Heart left ventricle (tissue), 16 donors: ENCODE measurements at regions not wholly inside any gene's neighbourhood (a gene's known extent, or its start where the extent isn't known, plus 50 kb on each side); places are given as distances from the start of the nearest gene placed in this dataset.

Experiments used
- ATAC-seq, 4 donors: fragments of 200-7000 bp; cut with Tn5 transposase; one replicate each; pipeline ENCODE4 v1.9.1; 2020 to 2022; ENCODE audit warnings: moderate library complexity in 4 of 4, mild to moderate bottlenecking in 3 of 4, moderate number of reproducible peaks in 1 of 4
- DNase-seq, 5 donors: peaks; one replicate each; pipeline ENCODE4 v3.0.0-alpha.2; 2020
- H3K27ac ChIP-seq, 12 donors: fragments of 200-600 bp; sonication (generic) in 4 of 12; one replicate each; pipeline versions ENCODE4 v1.5.0 to v1.8.0; 2016 to 2022; ENCODE audit warnings: mild to moderate bottlenecking in 2 of 12
- H3K27me3 ChIP-seq, 9 donors: fragments of 200-600 bp; sonication (generic) in 2 of 9; one replicate each; pipeline versions ENCODE4 v1.5.1 to v1.8.0; 2016 to 2022; ENCODE audit warnings: mild to moderate bottlenecking in 3 of 9
- H3K36me3 ChIP-seq, 9 donors: fragments of 200-600 bp; sonication (generic) in 2 of 9; one replicate each; pipeline versions ENCODE4 v1.5.0 to v1.8.0; 2018 to 2022; ENCODE audit warnings: mild to moderate bottlenecking in 2 of 9
- H3K4me1 ChIP-seq, 12 donors: fragments of 200-600 bp; sonication (generic) in 4 of 12; one replicate each; pipeline versions ENCODE4 v1.5.0 to v1.8.0; 2016 to 2022; ENCODE audit warnings: mild to moderate bottlenecking in 3 of 12
- H3K4me3 ChIP-seq, 12 donors: fragments of 200-600 bp; sonication (generic) in 4 of 12; one replicate each; pipeline versions ENCODE4 v1.5.0 to v1.8.0; 2017 to 2022; ENCODE audit warnings: mild to moderate bottlenecking in 9 of 12, moderate library complexity in 4 of 12
- H3K9me3 ChIP-seq, 12 donors: fragments of 200-600 bp; sonication (generic) in 4 of 12; one replicate each; pipeline versions ENCODE4 v1.5.0 to v1.8.0; 2016 to 2022; ENCODE audit warnings: mild to moderate bottlenecking in 1 of 12
- POLR2A ChIP-seq, 2 donors: fragments of 450-650 bp; IDR thresholded peaks; one replicate each; pipeline ENCODE4 v1.6.1; 2017; ENCODE audit warnings: antibody characterized with exemption in 2 of 2, mild to moderate bottlenecking in 2 of 2, moderate library complexity in 2 of 2
- WGBS, 4 donors: extraction: QIAGEN DNeasy Blood & Tissue Kit in 2 of 4; methylation state at CpG; one replicate each; pipeline versions ENCODE4 v1.1.5 to v1.1.7; 2013 to 2018; 5-methylcytosine and 5-hydroxymethylcytosine counted together
- intact Hi-C, 10 donors: fragments of 100-400 bp; cut with DNase I; formaldehyde crosslinking; loops; one replicate each; pipeline versions ENCODE4 v1.11.1 to v1.14.2; 2022
- TF ChIP-seq, protein P1 (sequence below), 12 donors: fragments of 200-600 bp; sonication (generic) in 4 of 12; IDR thresholded peaks; one replicate each; pipeline versions ENCODE4 v1.5.0 to v1.8.0; 2018 to 2022; ENCODE audit warnings: antibody characterized with exemption in 12 of 12, mild to moderate bottlenecking in 5 of 12
- donor health status: ischemic (EF 13 %, LVEDD 7.1; RV severe dilation, severe dysfunction).
- donor health status: healthy with polysubstance abuse.
- donor health status: DM: no; HTN: yes; CAD: no.
- donor health status: DM: no; HTN: no; CAD: no.
- donor health status: ischemic (EF 25% LVEDD 6.9; RV normal size, moderate dysfunction).
- donor health status: ischemic (EF 25% LVEDD 5.7; RV mildly dilated, moderate dysfunction).
- donor health status: healthy.
- donor health status: DM: yes; HTN: yes; CAD: no.
- donor health status: ischemic (EF 35%, LVEDD 5.7; RV mildly dilated, moderate dysfunction).
- donor health status: nonischemic (EF 11% LVEDD 7.7; RV severe dilation, severe dysfunction).
- donor health status: DM: yes; HTN: yes; CAD: no.
- donor health status: PGD.
- donor health status: ischemic (EF 29% LVEDD 5.4; RV normal size, mild dysfunction).
- donor health status: nonischemic (EF 23%, LVEDD 6.1; RV moderate dilation, normal function).

DNA sequence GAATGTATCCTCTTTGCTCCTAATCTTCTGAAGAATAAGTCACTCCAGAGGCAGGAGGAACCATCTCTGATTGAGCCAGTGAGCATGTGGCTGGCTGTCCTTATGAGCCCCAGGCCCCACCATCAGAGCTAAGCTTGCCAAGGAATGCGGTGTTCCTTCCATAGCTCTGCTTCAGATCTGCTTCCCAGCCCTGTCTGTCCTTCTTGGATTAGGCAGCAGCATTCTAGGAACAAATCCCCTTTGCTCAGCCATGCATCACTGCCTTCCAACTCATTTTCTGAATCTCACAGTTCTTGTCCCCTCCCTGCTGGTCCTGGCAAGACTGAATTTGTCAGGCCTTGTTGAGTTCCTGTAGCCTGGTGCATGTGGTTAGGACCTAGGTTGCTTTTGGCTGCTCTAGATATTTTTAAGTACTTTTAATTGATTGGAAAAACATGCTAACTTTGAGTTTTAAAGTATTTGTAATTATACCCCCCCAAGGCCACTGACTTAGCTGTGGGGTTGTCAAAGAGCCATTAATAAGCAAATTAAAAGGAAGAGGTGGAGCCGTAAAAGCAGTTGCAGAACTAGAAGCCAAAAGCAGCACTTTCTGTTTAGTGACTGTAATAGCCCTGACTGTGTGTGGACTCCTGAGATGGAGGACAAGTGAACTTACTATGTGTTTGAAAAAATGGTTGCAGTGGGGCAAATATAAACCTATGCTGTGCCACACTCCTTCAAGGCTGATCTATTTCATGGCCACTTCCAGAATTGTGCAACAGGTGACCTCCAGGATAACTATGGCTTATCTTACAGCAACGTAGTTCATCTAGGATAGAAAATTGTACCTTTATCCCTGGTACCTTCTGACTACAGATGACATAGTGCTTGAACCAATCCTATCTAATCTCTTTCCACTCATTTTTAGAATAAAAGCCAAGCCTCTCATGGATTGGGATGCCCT lies 61.3 kb upstream of the BACH1 start:
- no peaks in the 10 kb centered on the region for H3K27me3 ChIP-seq
- no peaks in the 10 kb centered on the region for H3K36me3 ChIP-seq
- peaks cover 0 to 64% (median 8%) of the 10 kb centered on the region in 12 donors for H3K4me1 ChIP-seq
- H3K4me3 ChIP-seq, result no peak overlapping the region
- H3K27ac ChIP-seq, result peak overlapping the region in 5 of 12 donors; percentile 19 to 83 (median 36)
- intact Hi-C loops, result no loop called here
- TF ChIP-seq, protein P1, sequence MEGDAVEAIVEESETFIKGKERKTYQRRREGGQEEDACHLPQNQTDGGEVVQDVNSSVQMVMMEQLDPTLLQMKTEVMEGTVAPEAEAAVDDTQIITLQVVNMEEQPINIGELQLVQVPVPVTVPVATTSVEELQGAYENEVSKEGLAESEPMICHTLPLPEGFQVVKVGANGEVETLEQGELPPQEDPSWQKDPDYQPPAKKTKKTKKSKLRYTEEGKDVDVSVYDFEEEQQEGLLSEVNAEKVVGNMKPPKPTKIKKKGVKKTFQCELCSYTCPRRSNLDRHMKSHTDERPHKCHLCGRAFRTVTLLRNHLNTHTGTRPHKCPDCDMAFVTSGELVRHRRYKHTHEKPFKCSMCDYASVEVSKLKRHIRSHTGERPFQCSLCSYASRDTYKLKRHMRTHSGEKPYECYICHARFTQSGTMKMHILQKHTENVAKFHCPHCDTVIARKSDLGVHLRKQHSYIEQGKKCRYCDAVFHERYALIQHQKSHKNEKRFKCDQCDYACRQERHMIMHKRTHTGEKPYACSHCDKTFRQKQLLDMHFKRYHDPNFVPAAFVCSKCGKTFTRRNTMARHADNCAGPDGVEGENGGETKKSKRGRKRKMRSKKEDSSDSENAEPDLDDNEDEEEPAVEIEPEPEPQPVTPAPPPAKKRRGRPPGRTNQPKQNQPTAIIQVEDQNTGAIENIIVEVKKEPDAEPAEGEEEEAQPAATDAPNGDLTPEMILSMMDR (IDR thresholded peaks at IDR 0.05), result no peak
- no peak for TF ChIP-seq POLR2A (IDR thresholded peaks at IDR 0.05)
- 69 to 77% (median 72%) methylated on average over 3 of the region's 3 CpGs for WGBS, 4 donors
- ATAC-seq (peak; percentile 41 to 85 (median 67)), DNase-seq (no peak)
- H3K9me3 ChIP-seq, result no peaks in the 10 kb centered on the region

DNA sequence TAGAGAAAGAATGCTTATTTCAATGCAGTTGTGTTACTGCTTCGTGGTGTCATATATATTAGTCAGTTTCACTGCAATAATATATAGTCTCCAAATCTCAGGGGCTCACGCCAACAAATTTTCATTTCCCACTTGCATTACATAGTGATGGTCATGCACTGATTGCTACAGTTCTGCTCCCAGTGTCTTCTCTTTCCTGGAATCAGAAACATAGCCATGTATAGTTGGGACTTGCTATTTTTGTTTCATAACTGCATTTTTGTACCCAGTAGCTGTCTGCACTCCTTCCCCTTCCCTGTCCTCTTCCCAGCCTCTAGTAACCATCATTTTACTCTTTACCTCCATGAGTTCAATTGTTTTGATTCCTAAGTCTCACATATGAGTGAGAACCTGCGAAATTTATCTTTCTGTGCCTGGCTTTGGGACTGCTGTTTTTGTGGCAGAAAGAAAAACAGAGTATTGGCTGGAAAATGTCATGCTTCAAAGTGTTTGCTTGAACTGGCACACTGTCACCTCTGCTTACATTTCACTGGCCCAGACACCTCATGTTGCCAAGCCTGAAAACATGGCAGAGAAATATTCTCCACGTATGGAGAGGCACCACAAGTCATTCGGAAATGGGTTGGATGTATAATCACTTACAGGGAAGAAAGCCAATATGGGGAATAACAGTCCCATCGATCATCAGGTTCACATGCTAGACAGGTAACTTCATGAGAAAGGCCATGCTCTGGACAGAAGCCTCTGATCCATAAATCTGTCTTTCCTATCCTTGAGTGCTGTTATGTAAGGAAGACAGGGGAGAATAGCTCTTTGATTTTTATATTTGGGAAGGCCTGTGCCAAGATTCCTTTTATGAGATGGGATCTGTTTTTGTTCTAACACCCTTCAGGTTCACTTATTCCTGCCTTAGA lies 60.4 kb upstream of the BACH1 start:
- H3K36me3 ChIP-seq, result no peaks in the 10 kb centered on the region
- H3K4me1 ChIP-seq, result peaks cover 0 to 61% (median 8%) of the 10 kb centered on the region in 12 donors
- peak in 3 of 4 donors; percentile 29 to 39 (median 36) for ATAC-seq
- no peak for TF ChIP-seq POLR2A (IDR thresholded peaks at IDR 0.05)
- TF ChIP-seq, protein P1 (IDR thresholded peaks at IDR 0.05), result no peak
- H3K4me3 ChIP-seq, result no peak overlapping the region
- WGBS, 4 donors, result 83 to 87% (median 85%) methylated on average over 6 of the region's 6 CpGs
- no peaks in the 10 kb centered on the region for H3K27me3 ChIP-seq
- peak overlapping the region in 4 of 12 donors; percentile 7 to 83 (median 16) for H3K27ac ChIP-seq
- DNase-seq, result no peak
- intact Hi-C loops, result no loop called here
- H3K9me3 ChIP-seq, result no peaks in the 10 kb centered on the region

DNA sequence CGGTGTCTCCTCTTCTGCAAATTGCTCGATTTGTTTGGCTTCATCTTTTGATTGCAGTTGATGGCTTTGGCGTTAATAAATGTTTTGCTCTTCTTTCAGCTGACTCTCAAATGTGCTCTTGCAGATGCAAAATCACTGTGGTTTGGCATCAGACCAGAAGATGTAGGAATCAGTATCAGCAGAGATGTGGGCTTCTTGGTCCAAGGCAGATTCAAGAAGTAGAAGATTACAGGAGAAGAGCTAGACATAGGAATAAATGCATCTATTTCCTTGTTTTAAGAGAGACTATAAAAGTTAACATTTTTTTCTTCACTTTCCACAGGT lies 59.8 kb upstream of the BACH1 start:
- intact Hi-C loops, result no loop called here
- DNase-seq (no peak), ATAC-seq (no peak)
- Histone ChIP-seq H3K27me3 (no peaks in the 10 kb centered on the region), H3K36me3 (no peaks in the 10 kb centered on the region), H3K27ac (peak overlapping the region in 1 of 12 donors; percentile 83), H3K4me1 (peaks cover 0 to 56% (median 8%) of the 10 kb centered on the region in 12 donors), H3K4me3 (no peak overlapping the region), H3K9me3 (no peaks in the 10 kb centered on the region)
- WGBS, 4 donors, result 68 to 81% (median 73%) methylated on average over 3 of the region's 3 CpGs
- TF ChIP-seq POLR2A (IDR thresholded peaks at IDR 0.05), result no peak
- TF ChIP-seq, protein P1 (IDR thresholded peaks at IDR 0.05), result no peak

GRCh38 chr21:29240136-29240535 lies 58.6 kb upstream of the BACH1 start:
- no peak for DNase-seq
- Histone ChIP-seq H3K4me3 (no peak overlapping the region), H3K9me3 (no peaks in the 10 kb centered on the region), H3K27ac (peak overlapping the region in 1 of 12 donors; percentile 83), H3K4me1 (peaks cover 0 to 54% (median 8%) of the 10 kb centered on the region in 12 donors), H3K36me3 (no peaks in the 10 kb centered on the region), H3K27me3 (no peaks in the 10 kb centered on the region)
- TF ChIP-seq, protein P1 (IDR thresholded peaks at IDR 0.05), result no peak
- TF ChIP-seq POLR2A (IDR thresholded peaks at IDR 0.05), result no peak
- 91 to 100% (median 98%) methylated on average over 1 of the region's 1 CpG for WGBS, 4 donors
- ATAC-seq, result no peak
- intact Hi-C loops, result no loop called here
